ENCODE measurements at regions not wholly inside any gene's neighbourhood (a gene's known extent, or its start where the extent isn't known, plus 50 kb on each side); places are given as distances from the start of the nearest gene placed in this dataset.

DNA sequence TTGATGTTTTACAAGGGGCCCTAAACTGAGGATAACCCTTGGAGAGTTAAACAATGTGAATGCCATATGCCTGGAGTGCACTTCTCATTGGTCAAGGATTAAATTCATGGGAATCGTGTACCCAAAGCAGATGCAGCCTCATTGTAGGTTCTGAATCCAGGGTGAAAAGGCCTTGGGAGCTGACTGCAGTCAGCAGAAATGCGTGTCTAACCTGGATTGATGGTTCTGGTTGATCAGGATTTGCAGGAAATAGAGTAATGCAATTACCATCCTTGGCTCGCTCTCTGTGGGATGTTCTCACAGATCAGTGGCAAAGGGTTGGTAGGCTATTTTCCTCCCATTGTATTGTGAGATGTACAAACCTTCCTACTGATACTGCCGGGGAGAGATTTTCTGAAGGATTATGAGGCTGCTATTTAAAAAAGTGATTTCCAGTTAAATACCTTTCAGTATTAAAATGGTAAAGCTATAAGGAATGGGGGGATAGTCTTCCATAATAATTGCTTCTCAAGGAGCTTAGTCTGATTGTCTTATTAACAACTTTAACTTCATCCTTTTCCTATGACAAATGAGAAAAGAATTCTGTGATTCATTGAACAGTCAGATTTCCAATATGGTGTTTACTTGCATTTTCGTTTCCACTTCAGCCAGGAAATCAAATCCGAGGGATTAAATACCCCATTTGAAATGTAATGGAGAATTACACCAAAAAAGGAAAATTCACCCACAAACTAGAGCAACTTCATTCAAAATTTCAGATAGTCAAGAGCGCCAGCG lies 1028.1 kb upstream of the EEF2KMT start:
- ATAC-seq (no peak), DNase-seq (ENCODE audit: missing footprints) (no peak)
- intact Hi-C loops (cut with DNase I), result no loop called here

DNA sequence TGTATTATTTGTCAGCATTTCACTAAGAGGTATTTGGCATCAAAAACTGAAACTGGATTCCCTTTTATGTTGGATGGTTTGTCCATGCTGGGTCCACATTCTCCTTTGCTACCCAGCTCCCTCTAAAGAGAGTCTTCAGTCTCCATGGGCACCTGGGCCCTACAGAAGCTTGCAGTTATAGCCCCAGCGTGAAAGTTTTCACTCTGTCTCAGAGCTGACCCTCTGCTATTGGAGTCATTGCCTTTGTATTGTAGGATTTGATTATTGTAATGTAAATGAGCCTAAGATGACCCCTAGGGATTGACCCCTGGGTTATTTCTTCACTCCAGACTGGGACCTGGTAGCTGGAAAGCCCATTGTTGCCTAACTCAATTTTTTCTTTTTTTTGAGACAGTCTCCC lies 1026.5 kb upstream of the EEF2KMT start:
- intact Hi-C loops (cut with DNase I), result no loop called here
- ATAC-seq, result no peak
- no peak for DNase-seq (ENCODE audit: missing footprints)

DNA sequence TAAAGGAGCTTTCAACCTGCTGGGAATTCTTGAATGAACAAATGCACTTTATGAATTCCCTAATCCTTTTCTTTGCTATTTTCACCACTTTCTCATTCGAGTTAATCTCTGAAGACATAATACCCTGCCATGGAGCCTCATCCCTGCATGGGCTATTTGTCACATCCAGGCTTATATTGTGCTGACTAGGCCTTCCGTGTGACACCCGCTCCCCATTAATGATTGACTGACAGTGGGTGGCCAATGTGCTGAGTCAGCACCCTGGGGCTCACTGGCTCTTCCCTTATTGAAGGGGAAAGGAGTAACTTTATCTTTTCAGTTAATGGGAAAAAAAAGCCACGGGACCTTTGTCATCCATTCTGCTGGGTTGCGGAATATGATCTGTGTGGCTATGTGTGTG lies 1024.8 kb upstream of the EEF2KMT start:
- ATAC-seq (no peak), DNase-seq (ENCODE audit: missing footprints) (no peak)
- intact Hi-C loops (cut with DNase I), result no loop called here

DNA sequence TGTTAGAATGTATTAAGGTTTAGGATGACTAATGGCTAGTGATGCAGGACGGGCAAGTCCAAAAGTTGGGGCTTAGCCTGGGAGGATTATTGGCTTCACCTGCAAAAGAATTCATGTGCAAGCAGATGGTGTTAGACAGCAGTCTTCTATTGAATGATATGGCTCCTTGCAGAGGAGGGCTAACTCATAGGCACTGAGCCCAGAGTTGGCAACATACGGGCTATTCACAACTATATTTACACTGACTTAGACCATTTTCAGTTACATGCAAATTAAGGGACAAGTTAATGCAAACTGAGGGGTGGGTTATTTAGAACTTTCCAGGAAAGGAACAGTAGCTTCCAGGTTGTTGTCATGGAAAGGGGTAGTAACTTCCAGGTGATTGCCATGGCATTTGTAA lies 1017.1 kb upstream of the EEF2KMT start:
- intact Hi-C loops (cut with DNase I), result no loop called here

DNA sequence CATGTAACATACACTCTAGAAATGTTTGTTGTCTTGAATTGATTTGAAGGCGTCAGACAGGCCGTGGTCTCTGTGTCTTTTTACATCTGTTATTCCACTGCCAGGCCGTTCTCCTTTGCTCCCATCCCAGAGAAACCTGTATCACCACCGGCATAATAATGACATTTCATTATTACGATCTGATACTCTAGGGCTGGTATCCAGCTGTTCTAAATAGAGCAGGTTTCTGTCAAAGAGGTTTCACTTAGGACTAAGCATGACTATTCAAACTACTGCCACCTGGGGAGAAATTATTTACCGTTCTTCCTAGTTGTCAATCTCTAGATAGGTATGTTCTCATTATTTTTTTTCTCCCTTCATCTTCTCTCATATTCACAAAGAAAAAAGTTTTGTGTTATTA lies 1016.2 kb upstream of the EEF2KMT start:
- ATAC-seq (no peak), DNase-seq (ENCODE audit: missing footprints) (no peak)
- intact Hi-C loops (cut with DNase I), result no loop called here

More for the DNA sequence above, 1017.1 kb upstream of the EEF2KMT start:
- ATAC-seq (no peak), DNase-seq (ENCODE audit: missing footprints) (no peak)

DNA sequence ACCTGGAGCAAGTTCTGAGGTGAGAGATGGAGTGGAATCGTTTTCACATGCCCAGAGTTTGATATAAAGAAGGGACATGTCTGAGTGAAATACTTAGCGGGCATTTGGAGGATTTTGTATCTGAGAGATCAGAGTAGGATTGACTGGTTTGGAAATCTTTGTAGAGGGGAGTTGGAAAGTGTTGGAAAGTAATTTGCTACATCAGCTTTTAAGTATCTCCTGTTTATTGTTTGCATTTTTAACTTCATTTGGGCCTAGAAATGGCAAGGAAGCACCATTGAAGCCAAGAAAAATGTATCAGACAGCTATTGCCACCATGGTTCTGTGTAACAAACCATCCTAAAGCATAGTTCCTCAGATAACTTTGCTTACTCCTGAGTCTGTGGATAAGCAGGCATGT lies 1015.1 kb upstream of the EEF2KMT start:
- no peak for DNase-seq (ENCODE audit: missing footprints)
- intact Hi-C loops (cut with DNase I), result no loop called here
- no peak for ATAC-seq

DNA sequence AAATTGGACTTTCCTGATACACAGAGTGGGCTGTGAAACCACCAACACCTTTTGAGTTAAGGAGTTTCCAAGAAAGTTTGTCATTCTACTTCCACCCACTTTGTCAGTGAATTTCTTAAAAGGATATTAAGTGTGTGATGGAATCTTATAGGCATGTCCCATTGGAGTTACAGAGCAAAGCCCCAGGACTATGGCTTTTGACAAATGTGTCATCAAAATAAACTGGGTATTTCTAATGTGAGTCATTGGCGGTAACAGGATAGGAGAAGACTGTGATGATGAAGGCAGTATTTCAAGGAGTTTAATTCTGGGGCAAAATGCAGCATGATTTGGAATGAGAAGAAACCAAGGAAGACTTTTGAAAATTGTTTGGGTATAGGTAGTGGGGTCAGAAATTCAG lies 1013.8 kb upstream of the EEF2KMT start:
- intact Hi-C loops (cut with DNase I), result no loop called here
- ATAC-seq (no peak), DNase-seq (ENCODE audit: missing footprints) (no peak)

DNA sequence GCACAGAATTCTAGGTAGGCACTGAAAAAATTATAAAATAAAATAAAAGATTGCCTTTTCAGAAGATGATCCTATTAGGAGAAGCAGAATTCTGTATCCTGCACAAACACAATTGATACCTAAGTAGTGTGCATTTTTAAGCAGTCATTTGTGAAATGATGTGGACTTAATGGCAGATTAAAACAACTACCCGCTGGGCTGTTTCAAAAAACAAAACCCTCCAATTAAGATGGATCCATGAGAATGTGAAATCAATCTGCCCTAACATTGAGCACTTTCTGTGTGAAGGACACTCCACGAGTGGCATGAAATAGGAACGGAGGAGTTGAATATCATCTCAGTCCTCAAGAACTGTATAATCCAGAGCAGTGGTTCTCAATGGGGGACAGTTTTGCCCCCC lies 1012.8 kb upstream of the EEF2KMT start:
- no peak for ATAC-seq
- intact Hi-C loops (cut with DNase I), result no loop called here

DNA sequence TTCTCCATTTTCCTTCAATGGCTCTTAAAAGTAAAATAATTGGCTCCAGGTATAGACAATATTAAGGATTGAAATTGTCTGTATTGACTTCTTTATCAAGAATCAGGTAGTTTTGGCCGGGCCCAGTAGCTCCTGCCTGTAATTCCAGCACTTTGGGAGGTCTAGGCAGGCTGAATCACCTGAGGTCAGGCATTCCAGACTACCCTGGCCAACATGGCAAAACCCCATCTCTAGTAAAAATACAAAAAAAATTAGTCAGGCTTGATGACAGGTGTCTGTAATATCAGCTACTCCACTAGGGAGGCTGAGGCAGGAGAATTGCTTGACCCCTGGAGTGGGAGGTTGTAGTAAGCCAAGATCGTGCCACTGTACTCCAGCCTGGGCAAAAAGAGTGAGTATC lies 1008.5 kb upstream of the EEF2KMT start:
- no peak for DNase-seq (ENCODE audit: missing footprints)
- ATAC-seq, result no peak
- intact Hi-C loops (cut with DNase I), result no loop called here

More for the DNA sequence above, 1012.8 kb upstream of the EEF2KMT start:
- no peak for DNase-seq (ENCODE audit: missing footprints)

DNA sequence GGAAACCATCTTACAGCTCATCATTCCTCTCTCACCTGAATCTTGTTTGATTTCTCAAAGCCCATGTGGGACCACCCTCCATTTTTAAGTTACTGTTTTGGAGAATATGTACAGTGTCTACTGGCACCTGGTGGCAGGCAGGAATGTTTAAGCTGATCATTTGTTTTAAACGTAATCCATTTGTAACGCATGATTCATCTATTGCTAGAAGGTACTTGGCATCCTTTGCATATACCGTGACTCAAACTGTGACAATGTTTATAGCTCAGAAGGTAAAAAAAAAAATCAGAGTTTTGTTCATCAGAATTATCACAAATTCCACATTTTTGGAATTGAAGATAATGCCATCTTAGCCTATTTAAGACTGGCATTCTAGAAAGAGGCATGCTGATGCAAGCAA lies 1007.5 kb upstream of the EEF2KMT start:
- ATAC-seq (no peak), DNase-seq (ENCODE audit: missing footprints) (no peak)
- intact Hi-C loops (cut with DNase I), result no loop called here

DNA sequence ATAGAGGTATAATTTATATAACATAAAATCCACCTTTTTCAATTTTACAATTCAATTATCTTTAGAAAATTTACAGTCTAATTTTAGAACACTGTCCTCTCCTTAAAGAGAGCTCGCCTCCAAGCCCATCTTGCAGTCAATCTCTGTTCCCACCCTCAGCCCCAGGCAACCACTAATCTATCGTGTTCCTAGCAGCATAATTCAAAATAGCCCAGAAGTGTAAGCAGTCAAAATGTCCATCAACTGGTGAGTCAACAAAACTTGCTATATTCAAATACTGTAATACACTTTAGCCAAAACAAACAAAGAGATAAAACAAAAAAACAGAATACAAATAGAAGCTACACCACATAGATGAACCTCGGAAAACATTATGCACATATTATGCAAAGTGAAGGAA lies 1006.8 kb upstream of the EEF2KMT start:
- ATAC-seq (no peak), DNase-seq (ENCODE audit: missing footprints) (no peak)
- intact Hi-C loops (cut with DNase I), result no loop called here

DNA sequence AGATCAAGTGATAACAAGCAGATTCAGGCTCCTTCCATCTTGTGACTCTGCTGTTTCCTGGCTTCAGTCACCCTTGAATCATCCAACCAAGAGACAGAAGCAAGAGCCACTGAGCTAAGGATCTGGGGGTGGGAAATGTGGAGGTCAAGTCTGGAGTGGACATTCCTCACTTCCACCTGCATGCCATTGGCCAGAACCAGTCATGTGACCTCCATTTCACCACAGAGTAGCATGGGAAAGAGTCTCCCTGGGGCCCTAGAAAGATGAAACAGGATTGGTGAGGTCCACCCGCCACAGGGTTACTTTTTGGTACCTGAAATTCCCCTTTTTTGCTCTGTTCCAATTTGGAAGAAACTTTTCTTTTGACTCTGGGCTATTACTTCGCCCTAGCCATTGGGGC lies 1006.0 kb upstream of the EEF2KMT start:
- intact Hi-C loops (cut with DNase I), result no loop called here
- no peak for ATAC-seq
- DNase-seq (ENCODE audit: missing footprints), result no peak

DNA sequence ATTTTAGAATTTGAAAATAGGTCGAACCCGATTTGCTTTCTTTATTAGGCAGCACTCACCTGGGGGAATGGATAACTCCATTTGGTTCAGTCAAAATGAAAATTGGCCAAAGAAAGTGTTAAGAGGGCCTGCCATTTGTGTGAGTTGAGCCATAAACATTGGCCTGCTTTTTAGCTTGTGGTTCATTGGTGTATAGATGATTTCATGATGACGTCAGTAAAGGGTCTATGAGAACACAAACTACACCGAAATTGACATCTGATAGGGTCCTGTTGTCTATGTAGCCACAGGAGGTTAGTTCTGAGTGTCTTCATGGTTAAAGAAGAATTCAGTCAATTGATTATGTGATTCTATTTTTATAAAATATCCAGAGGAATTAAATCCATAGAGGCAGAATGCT lies 1001.5 kb upstream of the EEF2KMT start:
- no peak for DNase-seq (ENCODE audit: missing footprints)
- intact Hi-C loops (cut with DNase I), result no loop called here
- ATAC-seq, result no peak

DNA sequence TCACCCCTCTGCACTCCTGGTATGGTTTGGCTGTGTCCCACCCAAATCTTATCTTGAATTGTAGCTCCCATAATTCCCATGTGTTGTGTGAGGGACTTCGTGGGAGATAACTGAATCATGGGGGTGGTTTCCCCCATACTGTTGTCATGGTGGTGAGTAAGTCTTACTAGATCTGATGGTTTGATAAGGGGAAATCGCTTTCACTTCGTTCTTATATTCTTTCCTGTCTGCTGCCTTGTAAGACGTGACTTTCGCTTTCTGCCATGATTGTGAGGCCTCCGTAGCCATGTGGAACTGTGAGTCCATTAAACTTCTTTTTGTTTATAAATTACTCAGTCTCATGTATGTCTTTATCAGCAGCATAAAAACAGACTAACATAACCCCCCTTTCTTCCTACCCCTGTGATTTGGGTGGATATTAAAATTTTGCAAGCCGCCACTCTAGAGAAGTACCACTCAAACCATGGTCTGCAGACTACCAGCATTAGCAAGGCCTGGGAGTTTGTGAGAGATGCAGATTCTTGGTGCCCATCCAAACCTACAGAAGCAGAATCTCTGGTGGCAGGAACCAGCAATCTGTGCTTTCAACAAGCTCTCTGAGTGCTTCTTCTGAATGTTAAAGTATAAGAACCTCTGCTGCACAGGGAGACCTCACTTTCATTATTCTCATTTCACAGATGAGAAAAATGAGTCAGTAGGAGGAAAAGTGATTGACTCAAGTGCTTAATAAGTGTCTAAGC lies 999.5 kb upstream of the EEF2KMT start:
- ATAC-seq (no peak), DNase-seq (ENCODE audit: missing footprints) (no peak)
- intact Hi-C loops (cut with DNase I), result no loop called here

DNA sequence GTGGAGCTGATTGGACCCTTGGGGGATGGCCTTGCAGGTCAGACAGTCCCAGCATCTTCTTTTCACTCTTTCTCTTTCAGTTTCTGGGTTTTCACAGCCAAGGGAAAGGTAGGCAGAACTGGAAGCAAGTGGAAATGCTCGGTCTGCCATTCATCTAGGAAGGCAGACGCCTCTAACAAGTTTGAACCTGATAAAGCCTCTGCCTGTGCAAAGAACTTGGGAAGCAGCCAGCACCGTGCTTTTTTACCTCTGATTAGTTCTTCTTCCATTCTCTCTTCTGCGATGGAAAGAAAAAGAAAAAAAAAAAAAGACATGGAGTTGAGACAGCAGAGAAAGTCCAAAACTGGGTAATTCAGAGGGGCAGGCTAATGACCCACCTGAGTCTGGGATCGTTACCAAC lies 997.8 kb upstream of the EEF2KMT start:
- intact Hi-C loops (cut with DNase I), result no loop called here
- ATAC-seq (no peak), DNase-seq (ENCODE audit: missing footprints) (no peak)

DNA sequence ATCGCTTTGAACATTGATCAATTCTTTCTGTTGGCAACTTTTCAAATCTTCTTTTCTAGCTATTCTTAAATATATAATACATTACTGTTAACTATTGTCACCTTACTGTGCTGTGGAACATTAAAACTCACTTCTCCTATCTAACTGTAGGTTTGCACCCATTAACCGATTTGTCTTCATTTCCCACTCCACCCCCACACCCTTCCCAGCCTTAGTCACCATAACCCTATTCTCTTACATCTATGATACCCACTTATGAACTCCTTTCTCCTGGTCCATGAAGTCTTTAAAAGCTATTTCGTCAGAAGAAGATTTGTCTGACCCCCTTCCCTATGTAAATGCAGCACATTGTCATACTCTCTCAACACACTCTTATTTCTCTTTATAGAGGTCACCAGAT lies 993.4 kb upstream of the EEF2KMT start:
- intact Hi-C loops (cut with DNase I), result no loop called here
- ATAC-seq (no peak), DNase-seq (ENCODE audit: missing footprints) (no peak)

DNA sequence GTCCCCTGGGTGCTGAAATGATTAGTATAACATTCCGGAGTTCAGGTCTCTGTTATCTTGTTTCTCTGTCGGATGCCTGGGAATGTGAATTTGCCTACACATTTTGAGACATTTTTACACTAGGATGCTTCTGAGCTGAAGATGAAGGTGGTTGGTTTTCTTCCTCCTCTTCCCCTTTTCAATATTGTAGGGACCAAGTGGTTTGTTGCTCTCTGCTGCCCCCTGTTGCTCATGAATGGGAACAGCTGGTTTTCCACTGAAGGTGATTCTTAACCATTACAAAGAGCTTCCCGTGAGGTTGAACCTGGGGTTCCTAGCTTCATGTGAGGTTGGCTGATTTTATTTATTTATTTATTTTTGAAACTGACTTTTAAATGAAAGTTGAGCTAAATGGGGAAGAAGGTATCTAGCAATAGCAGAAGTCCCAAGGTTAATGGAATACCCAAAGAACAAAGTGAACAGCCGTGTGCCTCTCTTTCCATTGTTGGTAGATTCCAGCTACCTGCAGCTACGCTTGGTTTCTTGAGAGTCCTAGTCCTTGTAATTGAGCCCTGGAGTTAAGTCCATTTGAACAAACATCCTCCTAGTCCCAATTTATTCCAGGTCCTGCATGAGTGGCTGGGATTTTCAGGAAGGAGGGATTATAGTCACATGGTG lies 983.9 kb upstream of the EEF2KMT start:
- no peak for DNase-seq (ENCODE audit: missing footprints)
- ATAC-seq, result no peak
- intact Hi-C loops (cut with DNase I), result no loop called here

DNA sequence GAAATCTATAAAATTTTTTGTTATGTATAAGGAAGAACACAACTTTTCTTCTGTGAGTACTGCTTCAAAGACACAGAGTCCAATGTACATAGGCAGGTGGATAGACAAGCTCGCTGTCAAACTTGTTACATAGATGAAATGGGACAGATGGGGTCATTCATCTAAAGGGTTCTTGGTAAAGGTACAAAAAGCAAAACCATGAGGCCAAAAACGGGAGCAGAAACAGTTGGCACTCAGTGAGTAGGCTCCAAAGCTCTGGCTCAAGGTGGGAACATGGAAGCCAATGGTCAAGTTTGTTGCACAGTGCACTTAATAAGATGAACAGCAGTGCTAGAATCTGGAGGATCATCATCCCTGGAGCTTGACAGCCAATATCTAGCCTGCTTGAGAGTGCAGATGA lies 979.0 kb upstream of the EEF2KMT start:
- ATAC-seq (no peak), DNase-seq (ENCODE audit: missing footprints) (no peak)
- intact Hi-C loops (cut with DNase I), result no loop called here

DNA sequence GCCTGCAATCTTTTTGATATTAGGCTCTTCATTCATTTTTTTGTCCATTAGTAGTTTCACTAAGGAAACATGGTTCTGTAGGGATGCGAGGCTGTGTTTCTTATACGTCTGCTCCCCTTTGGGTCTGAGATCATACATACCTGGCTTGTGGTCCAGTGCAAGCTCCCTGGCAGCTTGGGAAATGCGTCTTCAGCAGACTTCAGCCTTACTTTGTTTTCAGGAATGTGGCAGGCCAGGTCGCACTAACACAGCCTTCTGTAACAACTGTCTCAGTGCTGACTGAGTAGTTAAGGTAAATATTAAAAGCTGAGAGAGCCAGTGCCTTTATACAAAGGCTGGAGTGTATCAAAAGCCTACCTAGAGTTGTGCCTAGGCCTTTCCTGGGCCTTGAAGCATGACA lies 970.5 kb upstream of the EEF2KMT start:
- no peak for DNase-seq (ENCODE audit: missing footprints)
- intact Hi-C loops (cut with DNase I), result no loop called here
- no peak for ATAC-seq

DNA sequence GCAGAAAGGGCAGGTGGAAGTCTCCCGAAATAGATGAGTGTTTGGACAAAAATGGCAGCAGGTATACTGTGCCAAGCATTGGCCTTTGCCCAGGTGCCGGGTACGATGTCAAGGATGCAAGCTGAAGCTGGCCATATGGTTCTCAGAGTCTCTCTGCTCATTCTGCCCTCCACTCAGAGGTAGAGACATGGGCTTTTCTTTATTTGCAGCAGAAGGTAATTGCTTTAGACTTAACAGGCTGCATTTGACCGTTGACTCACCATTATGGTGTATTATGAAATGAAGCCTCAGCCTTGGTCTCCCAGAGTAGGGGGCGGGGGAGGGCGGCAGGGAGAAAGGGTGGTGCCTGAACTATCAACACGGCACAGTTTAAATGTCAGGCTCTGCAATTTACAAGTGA lies 969.1 kb upstream of the EEF2KMT start:
- intact Hi-C loops (cut with DNase I), result no loop called here
- DNase-seq (ENCODE audit: missing footprints), result no peak
- no peak for ATAC-seq
